HUES64 (cell line): ENCODE measurements at regions not wholly inside any gene's neighbourhood (a gene's known extent, or its start where the extent isn't known, plus 50 kb on each side); places are given as distances from the start of the nearest gene placed in this dataset.
"Not testable (repeated sequence)": the region's sequence is repeated elsewhere in the genome, so short reads cannot be mapped to it uniquely, and the experiment has no call there.

ENCODE experiments used
- H3K27ac ChIP-seq: 2 replicates; pipeline ENCODE4 v1.7.0; 2013; ENCODE audit warnings: low read depth, low read length, inconsistent platforms
- H3K27me3 ChIP-seq: 2 replicates; pipeline ENCODE4 v1.6.1; 2013; ENCODE audit warnings: mild to moderate bottlenecking, low read length; ENCODE audit not compliant: insufficient read depth
- H3K36me3 ChIP-seq: 2 replicates; pipeline ENCODE4 v1.6.1; 2013; ENCODE audit warnings: mild to moderate bottlenecking, low read length; ENCODE audit not compliant: insufficient read depth
- H3K4me1 ChIP-seq: 2 replicates; pipeline ENCODE4 v1.6.1; 2013; ENCODE audit warnings: mild to moderate bottlenecking, low read length, moderate library complexity; ENCODE audit not compliant: insufficient read depth
- H3K4me3 ChIP-seq: 2 replicates; pipeline ENCODE4 v1.5.1; 2013; ENCODE audit warnings: mild to moderate bottlenecking, low read length, moderate library complexity
- H3K9ac ChIP-seq: 2 replicates; pipeline ENCODE4 v1.6.1; 2013; ENCODE audit warnings: mild to moderate bottlenecking, low read depth, low read length
- H3K9me3 ChIP-seq: 2 replicates; pipeline ENCODE4 v1.6.1; 2013; ENCODE audit warnings: low read depth, low read length; ENCODE audit not compliant: insufficient read depth
- whole genome bisulfite sequencing: fragments of 150-250, 120-280 bp; methylation state at CpG from one replicate; pipeline ENCODE4 v1.1.7; 2013; ENCODE audit warnings: missing lambda C conversion rate; 5-methylcytosine and 5-hydroxymethylcytosine counted together

DNA sequence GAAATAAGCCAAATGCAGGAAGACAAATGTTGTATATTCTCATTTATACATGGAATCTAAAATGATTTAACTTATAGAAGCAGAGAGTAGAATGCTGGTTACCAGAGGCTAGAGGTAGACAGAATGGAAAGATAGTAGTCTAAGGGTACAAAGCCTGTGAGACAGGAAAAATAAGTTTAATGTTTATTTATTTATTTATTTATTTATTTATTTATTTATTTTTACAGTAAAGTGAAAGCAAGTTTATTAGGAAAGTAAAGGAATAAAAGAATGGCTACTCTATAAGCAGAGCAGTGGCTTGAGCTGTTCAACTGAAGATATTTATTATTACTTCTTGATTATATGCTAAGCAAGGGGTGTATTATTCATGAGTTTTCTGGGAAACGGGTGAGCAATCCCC is 203.2 kb downstream of the LAS1L start:
- no peaks in the 10 kb centered on the region for H3K36me3 ChIP-seq
- H3K27me3 ChIP-seq = no peaks in the 10 kb centered on the region
- no peak overlapping the region for H3K4me3 ChIP-seq
- WGBS = 100% methylated on average over 1 of the region's 1 CpG
- H3K27ac ChIP-seq = no peak overlapping the region
- no peak overlapping the region for H3K9ac ChIP-seq
- H3K4me1 ChIP-seq = no peaks in the 10 kb centered on the region
- H3K9me3 ChIP-seq = no peaks in the 10 kb centered on the region

DNA sequence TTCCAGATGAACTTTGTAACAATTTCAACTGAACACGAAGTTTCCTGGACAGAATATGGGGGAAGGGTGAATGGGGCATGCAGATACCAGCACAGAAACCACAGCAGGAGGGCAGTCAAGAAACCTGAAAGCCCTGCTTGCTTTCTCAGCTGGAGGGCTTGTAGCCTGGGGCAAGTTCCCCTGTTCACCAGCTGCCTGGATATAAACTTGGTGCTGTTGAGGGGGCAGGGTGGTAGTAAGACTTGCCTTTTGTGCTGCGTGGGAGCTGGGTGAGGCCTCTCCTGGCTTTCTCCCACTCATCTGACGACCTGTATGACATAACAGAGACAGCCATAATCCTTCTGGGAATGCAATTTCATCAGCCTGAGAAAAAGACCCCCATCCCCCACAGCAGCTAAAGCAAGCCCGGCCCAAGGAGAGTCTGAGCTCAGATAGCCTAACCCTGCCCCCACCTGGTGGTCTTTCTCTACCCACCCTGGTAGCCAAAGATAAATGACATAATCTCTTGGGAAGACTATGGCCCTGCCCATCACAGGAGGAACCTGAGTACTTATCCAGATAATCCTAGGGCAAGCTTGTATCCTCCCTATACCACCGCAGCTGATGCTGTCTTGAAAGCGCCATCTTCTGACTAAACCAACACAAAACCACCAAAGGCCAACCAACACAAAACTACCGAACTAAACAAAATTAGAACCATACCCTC is 234.3 kb downstream of the LAS1L start:
- Histone ChIP-seq H3K27ac (peak overlapping the region; percentile 88; the same call in 1 of the 2 replicates), H3K4me3 (peak overlapping the region; percentile 27; the same call in 1 of the 2 replicates), H3K36me3 (no peaks in the 10 kb centered on the region), H3K4me1 (0 out of 2 replicates have a peak, but pooled peaks cover 7% of the 10 kb centered on the region), H3K9me3 (0 out of 2 replicates have a peak, but pooled peaks cover 5% of the 10 kb centered on the region), H3K9ac (peak overlapping the region; percentile 40; the same call in 1 of the 2 replicates), H3K27me3 (no peaks in the 10 kb centered on the region)
- WGBS = 14% methylated on average over 5 of the region's 7 CpGs

DNA sequence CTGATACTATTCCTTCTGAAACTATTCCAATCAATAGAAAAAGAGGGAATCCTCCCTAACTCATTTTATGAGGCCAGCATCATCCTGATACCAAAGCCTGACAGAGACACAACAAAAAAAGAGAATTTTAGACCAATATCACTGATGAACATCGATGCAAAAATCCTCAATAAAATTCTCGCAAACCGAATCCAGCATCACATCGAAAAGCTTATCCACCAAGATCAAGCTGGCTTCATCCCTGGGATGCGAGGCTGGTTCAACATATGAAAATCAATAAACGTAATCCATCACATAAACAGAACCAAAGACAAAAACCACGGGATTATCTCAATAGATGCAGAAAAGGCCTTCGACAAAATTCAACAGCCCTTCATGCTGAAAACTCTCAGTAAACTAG is 251.7 kb downstream of the LAS1L start:
- WGBS = 95% methylated on average over 6 of the region's 8 CpGs
- H3K9me3 ChIP-seq, H3K36me3 ChIP-seq, H3K27ac ChIP-seq, H3K4me1 ChIP-seq, H3K27me3 ChIP-seq, H3K4me3 ChIP-seq, H3K9ac ChIP-seq: not testable (repeated sequence)

DNA sequence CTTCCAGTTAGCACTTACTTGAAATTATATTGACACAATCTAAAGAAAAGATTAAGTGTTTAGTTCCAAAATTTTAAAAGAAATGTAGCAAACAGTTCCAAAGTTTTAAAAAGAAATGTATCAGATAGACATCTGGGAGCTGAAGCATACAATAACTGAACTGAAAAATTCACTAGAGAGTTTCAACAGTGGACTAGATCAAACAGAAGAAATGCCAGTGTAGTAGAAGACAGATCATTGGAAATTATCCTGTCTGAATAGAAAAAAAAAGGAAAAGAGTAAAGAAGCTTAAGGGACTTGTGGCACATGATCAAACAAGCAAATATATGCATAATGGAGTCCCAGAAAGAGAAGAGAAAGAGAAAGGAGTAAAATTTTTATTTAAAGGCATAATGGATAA is 261.4 kb downstream of the LAS1L start:
- Histone ChIP-seq H3K4me1 (no peaks in the 10 kb centered on the region), H3K27ac (no peak overlapping the region), H3K9me3 (no peaks in the 10 kb centered on the region), H3K9ac (no peak overlapping the region), H3K36me3 (no peaks in the 10 kb centered on the region), H3K27me3 (no peaks in the 10 kb centered on the region), H3K4me3 (no peak overlapping the region)

DNA sequence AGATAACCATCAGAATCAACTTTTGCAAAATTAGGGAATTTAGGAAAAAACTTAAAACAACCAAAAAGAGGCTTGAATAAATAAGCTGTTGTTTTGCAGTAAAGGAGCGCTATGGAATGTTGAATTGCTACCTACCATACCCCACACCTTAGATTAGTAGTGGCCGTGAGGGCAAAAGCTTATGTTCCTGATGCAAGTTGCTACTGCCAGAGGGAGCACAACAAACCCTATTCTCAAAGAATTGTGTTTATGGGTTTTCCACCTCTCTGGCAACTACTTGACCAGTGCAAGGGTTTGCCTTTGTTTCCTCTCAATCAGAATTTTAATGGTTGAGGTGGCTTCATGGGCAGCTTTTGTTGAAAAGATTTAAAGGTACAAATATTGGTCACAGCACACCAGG is 268.1 kb downstream of the LAS1L start:
- peaks cover 13% of the 10 kb centered on the region; the same call in 1 of the 2 replicates for H3K4me1 ChIP-seq
- H3K27ac ChIP-seq = peak overlapping the region; percentile 63; the same call in 1 of the 2 replicates
- 100% methylated on average over 1 of the region's 2 CpGs for WGBS
- H3K27me3 ChIP-seq = no peaks in the 10 kb centered on the region
- no peak overlapping the region for H3K9ac ChIP-seq
- no peaks in the 10 kb centered on the region for H3K36me3 ChIP-seq
- H3K4me3 ChIP-seq = no peak overlapping the region
- H3K9me3 ChIP-seq = no peaks in the 10 kb centered on the region

DNA sequence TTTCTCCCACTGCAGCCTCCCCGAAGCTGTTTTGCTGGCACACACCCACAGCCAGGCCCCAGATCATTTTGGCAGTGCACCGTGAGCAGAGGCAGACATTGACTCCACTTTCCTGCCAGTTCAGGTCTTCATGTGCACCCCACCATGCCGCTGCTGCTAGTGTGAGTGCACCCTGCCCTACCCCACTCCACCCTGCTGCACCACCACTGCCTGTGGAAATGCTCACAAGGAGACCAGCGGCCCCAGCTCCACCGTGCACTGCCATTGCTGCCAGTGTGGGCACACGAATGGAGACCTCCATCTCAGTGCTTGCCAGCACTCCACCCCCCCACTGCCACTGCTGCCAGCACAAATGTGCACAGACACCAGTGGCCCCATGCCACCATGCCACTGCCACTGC is 277.6 kb upstream of the ZC4H2 start:
- H3K36me3 ChIP-seq = no peaks in the 10 kb centered on the region
- no peaks in the 10 kb centered on the region for H3K9me3 ChIP-seq
- no peaks in the 10 kb centered on the region for H3K4me1 ChIP-seq
- H3K27me3 ChIP-seq = no peaks in the 10 kb centered on the region
- 97% methylated on average over 6 of the region's 6 CpGs for WGBS
- no peak overlapping the region for H3K9ac ChIP-seq
- H3K4me3 ChIP-seq = no peak overlapping the region
- no peak overlapping the region for H3K27ac ChIP-seq

DNA sequence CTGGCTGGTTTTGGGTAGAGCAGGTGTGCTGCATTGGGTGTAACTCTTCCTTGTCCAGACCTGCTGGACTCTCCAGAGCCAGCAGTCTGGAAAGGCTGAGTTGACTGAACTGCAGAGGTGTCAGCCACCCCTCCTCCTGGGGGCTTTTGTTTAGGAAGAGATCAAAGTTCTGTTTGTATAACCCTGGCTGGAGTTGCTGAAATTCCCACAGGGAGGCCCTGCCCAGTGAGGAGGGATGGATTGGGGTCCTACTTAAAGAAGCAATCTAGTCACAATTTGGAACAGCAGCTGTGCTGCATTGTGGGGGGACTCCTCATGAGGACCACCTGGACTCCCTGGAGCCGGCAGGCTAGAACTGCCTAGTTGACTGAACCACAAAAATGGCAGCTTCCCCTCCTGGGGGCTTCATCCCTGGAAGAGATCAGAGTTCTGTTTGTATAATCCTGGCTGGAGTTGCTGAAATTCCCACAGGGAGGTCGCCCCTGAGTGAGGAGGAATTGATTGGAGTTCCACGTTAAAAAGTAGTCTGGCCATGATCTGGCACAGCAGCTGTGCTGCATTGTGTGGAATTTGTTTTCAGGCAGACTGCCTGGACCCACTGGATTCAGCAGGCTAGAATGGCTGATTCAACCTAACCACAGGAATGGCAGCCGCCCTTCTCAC is 264.9 kb upstream of the ZC4H2 start:
- no peaks in the 10 kb centered on the region for H3K36me3 ChIP-seq
- no peak overlapping the region for H3K27ac ChIP-seq
- WGBS = 79% methylated on average over 4 of the region's 4 CpGs
- no peaks in the 10 kb centered on the region for H3K4me1 ChIP-seq
- no peak overlapping the region for H3K9ac ChIP-seq
- no peak overlapping the region for H3K4me3 ChIP-seq
- H3K27me3 ChIP-seq = no peaks in the 10 kb centered on the region
- H3K9me3 ChIP-seq = no peaks in the 10 kb centered on the region

DNA sequence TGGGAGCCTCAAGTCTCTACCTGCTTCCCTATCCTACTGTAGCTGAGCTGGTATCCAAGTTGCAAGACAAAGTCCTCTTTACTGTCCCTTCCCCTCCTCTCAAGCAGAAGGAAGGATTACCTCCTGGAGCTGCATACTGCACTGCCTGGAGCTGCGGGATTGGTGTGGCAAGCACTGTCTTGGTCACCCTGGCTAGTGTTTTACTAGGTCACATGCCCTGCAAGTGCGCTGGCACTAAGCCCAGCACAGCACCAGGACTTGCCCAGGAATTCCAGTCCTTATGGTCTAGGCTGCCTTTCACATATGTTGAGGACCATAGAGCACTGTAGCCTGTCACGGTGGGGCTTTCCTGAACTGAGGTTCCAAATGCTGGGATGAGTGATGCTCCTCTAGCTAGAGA is 227.3 kb upstream of the ZC4H2 start:
- Histone ChIP-seq H3K9ac (no peak overlapping the region), H3K36me3 (no peaks in the 10 kb centered on the region), H3K9me3 (no peaks in the 10 kb centered on the region), H3K27ac (no peak overlapping the region), H3K27me3 (no peaks in the 10 kb centered on the region), H3K4me3 (no peak overlapping the region), H3K4me1 (no peaks in the 10 kb centered on the region)
- WGBS = 94% methylated on average over 3 of the region's 3 CpGs

DNA sequence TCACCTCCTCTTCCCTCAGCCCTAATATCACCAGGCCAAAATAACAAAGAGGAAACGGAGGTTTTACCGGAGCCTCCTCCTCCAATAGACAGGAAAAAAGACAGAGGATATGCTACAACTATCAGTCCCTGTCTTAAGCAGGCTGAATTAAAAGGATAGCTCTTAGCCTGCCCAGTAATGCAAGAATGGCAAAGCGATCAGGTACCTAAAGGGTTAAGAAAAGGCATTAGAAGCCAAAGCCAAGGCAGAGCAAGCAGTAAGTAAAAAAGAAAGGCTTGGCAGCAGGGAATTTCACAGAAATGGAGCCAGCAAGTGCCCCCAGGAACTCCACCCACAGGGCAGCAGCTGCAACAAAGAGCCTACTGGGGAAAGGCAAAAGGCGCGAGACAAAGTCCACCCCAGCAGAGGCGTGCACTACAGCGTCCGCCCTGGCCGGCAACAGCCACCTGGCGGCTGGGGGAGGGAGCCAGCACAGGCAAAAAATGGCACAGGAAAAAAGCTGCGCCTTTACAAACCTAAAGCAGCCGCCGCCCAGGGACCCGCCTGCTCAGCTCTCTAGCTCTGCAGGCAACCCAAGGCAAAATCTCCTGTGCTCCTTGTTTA is 220.6 kb upstream of the ZC4H2 start:
- no peaks in the 10 kb centered on the region for H3K36me3 ChIP-seq
- WGBS = 1% methylated on average over 14 of the region's 14 CpGs
- peak overlapping the region; percentile 72 for H3K9ac ChIP-seq
- H3K9me3 ChIP-seq = no peaks in the 10 kb centered on the region
- H3K27ac ChIP-seq = peak overlapping the region; percentile 87
- peaks cover 29% of the 10 kb centered on the region for H3K4me1 ChIP-seq
- H3K4me3 ChIP-seq = peak overlapping the region; percentile 42
- no peaks in the 10 kb centered on the region for H3K27me3 ChIP-seq

DNA sequence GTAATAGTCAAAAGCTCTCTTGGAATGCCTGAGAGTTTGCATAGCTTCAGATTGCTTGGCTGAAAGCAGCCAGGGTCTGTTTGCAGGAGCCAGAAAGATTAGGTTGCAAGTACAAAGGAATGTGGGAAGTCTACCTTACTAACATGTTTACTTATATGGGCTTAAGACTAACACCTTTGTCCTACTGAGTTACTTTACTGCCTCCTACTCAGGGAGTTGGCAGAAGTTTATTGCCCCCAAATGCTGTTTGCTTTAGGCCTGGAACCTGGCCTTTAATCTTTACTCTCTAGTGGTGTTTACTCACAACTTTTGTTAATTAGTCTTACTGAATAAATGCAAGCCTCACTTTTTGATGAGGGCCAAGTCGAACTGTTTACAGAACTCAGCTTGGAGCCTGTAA is 219.4 kb upstream of the ZC4H2 start:
- H3K27ac ChIP-seq = peak overlapping the region; percentile 41; the same call in 1 of the 2 replicates
- no peaks in the 10 kb centered on the region for H3K27me3 ChIP-seq
- no peak overlapping the region for H3K4me3 ChIP-seq
- no peak overlapping the region for H3K9ac ChIP-seq
- peaks cover 29% of the 10 kb centered on the region for H3K4me1 ChIP-seq
- no peaks in the 10 kb centered on the region for H3K36me3 ChIP-seq
- WGBS = 18% methylated on average over 1 of the region's 1 CpG
- H3K9me3 ChIP-seq = no peaks in the 10 kb centered on the region

DNA sequence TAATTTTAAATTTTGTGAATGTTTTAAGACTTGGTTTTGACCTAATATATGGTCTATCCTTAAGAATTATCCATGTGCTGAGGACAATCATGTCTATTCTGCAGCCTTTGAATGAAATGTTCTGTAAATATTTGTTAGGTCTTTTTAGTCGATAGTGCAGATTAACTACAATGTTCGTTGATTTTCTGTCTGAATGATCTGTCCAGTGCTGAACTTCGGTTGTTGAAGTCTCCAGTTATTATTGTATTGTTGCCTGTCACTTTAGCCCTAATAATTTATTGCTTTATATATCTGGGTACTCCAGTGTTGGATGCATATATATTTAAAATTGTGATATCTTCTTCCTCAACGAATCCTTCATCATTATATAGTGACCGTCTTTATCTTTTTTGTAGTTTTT is 218.3 kb upstream of the ZC4H2 start:
- H3K4me3 ChIP-seq = no peak overlapping the region

More for the DNA sequence above, 218.3 kb upstream of the ZC4H2 start:
- Histone ChIP-seq H3K4me1 (peaks cover 29% of the 10 kb centered on the region), H3K27me3 (no peaks in the 10 kb centered on the region), H3K27ac (no peak overlapping the region), H3K9ac (no peak overlapping the region), H3K36me3 (no peaks in the 10 kb centered on the region), H3K9me3 (no peaks in the 10 kb centered on the region)
- 92% methylated on average over 2 of the region's 5 CpGs for WGBS
